ENCODE measurements at regions not wholly inside any gene's neighbourhood (a gene's known extent, or its start where the extent isn't known, plus 50 kb on each side); places are given as distances from the start of the nearest gene placed in this dataset.

DNA sequence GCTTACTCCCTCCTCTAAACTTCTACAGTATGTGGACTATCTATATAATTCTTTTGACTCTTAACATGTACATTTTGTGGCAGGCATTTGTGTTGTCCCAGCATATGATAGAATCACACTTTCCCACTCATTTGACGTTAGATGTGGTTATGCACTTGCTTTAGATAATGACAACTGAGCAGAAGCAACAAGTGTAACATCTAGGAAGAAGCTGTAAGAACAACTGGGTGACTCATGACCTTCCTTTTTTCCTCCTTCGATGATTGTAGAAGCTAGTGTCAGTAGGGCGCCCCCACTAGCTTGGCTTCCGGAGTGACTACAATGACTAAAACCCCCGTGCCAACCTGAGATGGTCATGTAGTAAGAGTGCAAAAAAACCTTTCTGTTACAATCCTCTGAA is 74.6 kb upstream of the CEP85L start:
- ChIA-PET SMC1A (ENCODE audit: uncharacterized antibody, unreplicated experiment) (interaction anchor here (0.7 to 1.7 kb wide), 5 partner anchors 8 to 158 kb away, joined by 3 to 10 read pairs (median 3); no protein-coding TSS in a partner anchor), POLR2A (no interaction called here), RAD21 (ENCODE audit: unreplicated experiment) (interaction anchor here (1.2 kb wide), 1 partner anchor 16 kb away, joined by 3 read pairs; no protein-coding TSS in a partner anchor), CTCF (interaction anchor here (1.3 kb wide), 1 partner anchor 54 kb away, joined by 3 read pairs; no protein-coding TSS in a partner anchor)
- DNase-seq (ENCODE audit: low read depth, low spot score) (no peak), FAIRE-seq (no peak), ATAC-seq (no peak)
- Histone ChIP-seq H3K36me3 (ENCODE audit: control insufficient read depth in 2 of 2, insufficient read depth in 2 of 2, low read length in 1 of 2) (no peaks in the 10 kb centered on the region), H3K27me3 (replicated peaks in 1 of 2; ENCODE audit: control insufficient read depth in 2 of 2, insufficient read depth in 2 of 2, low read length in 1 of 2) (no peaks in the 10 kb centered on the region), H3K27ac (ENCODE audit: control insufficient read depth, insufficient read depth) (no peak overlapping the region), H3K9ac (ENCODE audit: control insufficient read depth, insufficient read depth, low read length) (no peak overlapping the region), H3K4me1 (ENCODE audit: control insufficient read depth, insufficient read depth, low read length) (peaks cover 7% of the 10 kb centered on the region; the same call in 1 of the 2 replicates), H3K79me2 (ENCODE audit: control insufficient read depth, insufficient read depth, low read length) (no peaks in the 10 kb centered on the region), H3K4me3 (no peak overlapping the region), H2AFZ (ENCODE audit: control insufficient read depth, low read depth, low read length) (no peak overlapping the region), H3K4me2 (ENCODE audit: control insufficient read depth, insufficient read depth) (no peak overlapping the region), H3K9me3 (replicated peaks; ENCODE audit: control insufficient read depth, insufficient read depth, low read length) (no peaks in the 10 kb centered on the region), H4K20me1 (ENCODE audit: control insufficient read depth, insufficient read depth) (no peaks in the 10 kb centered on the region)
- in situ Hi-C loops (cut with MboI), result no loop called here
- intact Hi-C loops (cut with micrococcal nuclease; ENCODE audit: unreplicated experiment), result no loop called here
- TF ChIP-seq ZNF24 (IDR thresholded peaks at IDR 0.05), result 0 out of 2 replicates have a peak, but pooled peaks have one; percentile 44
- no peak for TF ChIP-seq E2F4 (IDR thresholded peaks at IDR 0.05; ENCODE audit: low read depth, low read length)
- no peak for TF ChIP-seq TCF7 (IDR thresholded peaks at IDR 0.05; ENCODE audit: borderline replicate concordance)
- no TSS peak for BruUV-seq (replicated peaks)
- 75% methylated on average over 5 of the region's 5 CpGs for WGBS (ENCODE audit: insufficient coverage, insufficient replicate concordance, low lambda C conversion rate, missing lambda C conversion rate)

- peaks cover 18% of the 10 kb centered on the region for H3K4me1 ChIP-seq (ENCODE audit: control insufficient read depth, insufficient read depth, low read length)
- TF ChIP-seq ATF3 (IDR thresholded peaks at IDR 0.05; ENCODE audit: borderline replicate concordance, extremely low read depth, low read depth, low read length) (no peak), CHD2 (IDR thresholded peaks at IDR 0.05; ENCODE audit: borderline replicate concordance, low read depth, low read length) (no peak), NFIC (IDR thresholded peaks at IDR 0.05; ENCODE audit: low read depth, low read length) (peak; percentile 34; the same call in 1 of the 2 replicates), ASH2L (IDR thresholded peaks at IDR 0.05; ENCODE audit: borderline replicate concordance, low read depth) (no peak), PAX5 (IDR thresholded peaks at IDR 0.05; ENCODE audit: borderline replicate concordance, low read depth, low read length) (no peak), EZH2 (IDR thresholded peaks at IDR 0.05; ENCODE audit: borderline replicate concordance, control insufficient read depth, low read depth, low read length) (no peak), SMARCA5 (IDR thresholded peaks at IDR 0.05) (no peak), CREM (IDR thresholded peaks at IDR 0.05; ENCODE audit: low read depth) (no peak), LARP7 (IDR thresholded peaks at IDR 0.05) (no peak), CBFB (IDR thresholded peaks at IDR 0.05; ENCODE audit: low read depth) (no peak)
- TF ChIP-seq, protein P1, sequence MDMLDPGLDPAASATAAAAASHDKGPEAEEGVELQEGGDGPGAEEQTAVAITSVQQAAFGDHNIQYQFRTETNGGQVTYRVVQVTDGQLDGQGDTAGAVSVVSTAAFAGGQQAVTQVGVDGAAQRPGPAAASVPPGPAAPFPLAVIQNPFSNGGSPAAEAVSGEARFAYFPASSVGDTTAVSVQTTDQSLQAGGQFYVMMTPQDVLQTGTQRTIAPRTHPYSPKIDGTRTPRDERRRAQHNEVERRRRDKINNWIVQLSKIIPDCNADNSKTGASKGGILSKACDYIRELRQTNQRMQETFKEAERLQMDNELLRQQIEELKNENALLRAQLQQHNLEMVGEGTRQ (IDR thresholded peaks at IDR 0.05; ENCODE audit: borderline replicate concordance, low read depth, low read length), result no peak
Observed at GRCh38 chr6:118724211-118724610, 72.8 kb upstream of the CEP85L start.

More at GRCh38 chr6:118724211-118724610, 72.8 kb upstream of the CEP85L start:
- no TSS peak for BruUV-seq (replicated peaks)
- in situ Hi-C loops (cut with MboI) (no loop called here), intact Hi-C loops (cut with micrococcal nuclease; ENCODE audit: unreplicated experiment) (no loop called here)
- ChIA-PET RAD21 (ENCODE audit: unreplicated experiment) (no interaction called here), SMC1A (ENCODE audit: uncharacterized antibody, unreplicated experiment) (interaction anchor here (1.7 kb wide), 1 partner anchor 15 kb away, joined by 10 read pairs; no protein-coding TSS in a partner anchor), POLR2A (interaction anchor here (0.9 to 1.3 kb wide), 2 partner anchors 12 to 15 kb away, joined by 3 to 4 read pairs; no protein-coding TSS in a partner anchor), CTCF (interaction anchor here (1.4 kb wide), 2 partner anchors 13 to 14 kb away, joined by 3 to 4 read pairs; no protein-coding TSS in a partner anchor)
- 0% methylated on average over 3 of the region's 3 CpGs for WGBS (ENCODE audit: insufficient coverage, insufficient replicate concordance, low lambda C conversion rate, missing lambda C conversion rate)
- Histone ChIP-seq H3K9ac (ENCODE audit: control insufficient read depth, insufficient read depth, low read length) (no peak overlapping the region), H4K20me1 (ENCODE audit: control insufficient read depth, insufficient read depth) (no peaks in the 10 kb centered on the region), H3K36me3 (ENCODE audit: control insufficient read depth in 2 of 2, insufficient read depth in 2 of 2, low read length in 1 of 2) (no peaks in the 10 kb centered on the region), H3K27ac (ENCODE audit: control insufficient read depth, insufficient read depth) (no peak overlapping the region; the same call in 1 of the 2 replicates), H3K4me2 (ENCODE audit: control insufficient read depth, insufficient read depth) (peak overlapping the region; percentile 19), H3K4me3 (no peak overlapping the region), H2AFZ (ENCODE audit: control insufficient read depth, low read depth, low read length) (no peak overlapping the region; the same call in 1 of the 2 replicates), H3K79me2 (ENCODE audit: control insufficient read depth, insufficient read depth, low read length) (no peaks in the 10 kb centered on the region), H3K27me3 (replicated peaks in 1 of 2; ENCODE audit: control insufficient read depth in 2 of 2, insufficient read depth in 2 of 2, low read length in 1 of 2) (no peaks in the 10 kb centered on the region), H3K9me3 (replicated peaks; ENCODE audit: control insufficient read depth, insufficient read depth, low read length) (no peaks in the 10 kb centered on the region; the same call in 2 of the 3 replicates)
- DNase-seq (ENCODE audit: low read depth, low spot score) (no peak), FAIRE-seq (peak; percentile 70), ATAC-seq (peak; percentile 88)

Data from GM12878 (cell line).